ENCODE measurements at regions not wholly inside any gene's neighbourhood (a gene's known extent, or its start where the extent isn't known, plus 50 kb on each side); places are given as distances from the start of the nearest gene placed in this dataset.

DNA sequence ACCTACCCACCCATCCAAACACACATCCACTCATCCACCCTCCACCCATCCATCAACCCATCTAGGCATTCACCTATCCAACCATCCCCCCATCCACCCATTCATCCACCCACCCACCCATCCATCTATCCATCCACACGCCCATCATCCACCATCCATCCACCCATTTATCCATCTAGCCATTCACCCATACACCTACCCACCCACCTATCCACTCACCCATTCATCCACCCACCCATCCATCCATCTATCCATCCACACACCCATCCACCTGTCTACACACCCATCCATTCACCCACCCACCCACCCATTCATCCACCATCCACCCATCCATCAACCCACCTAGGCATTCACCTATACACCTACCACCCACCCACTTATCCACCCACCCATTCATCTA is 72.6 kb upstream of the GALNT9 start:
- Histone ChIP-seq H3K36me3 (no peaks in the 10 kb centered on the region), H3K27me3 (replicated peaks; ENCODE audit: insufficient read depth) (peaks cover 36% of the 10 kb centered on the region), H3K27ac (no peak overlapping the region), H3K9me3 (no peaks in the 10 kb centered on the region), H3K4me3 (no peak overlapping the region), H3K4me1 (replicated peaks) (no peaks in the 10 kb centered on the region)
- 86% methylated on average over 1 of the region's 1 CpG for WGBS
- intact Hi-C loops (cut with DNase I): no loop called here
- DNase-seq (ENCODE audit: low spot score): no peak
- TF ChIP-seq POLR2AphosphoS5 (IDR thresholded peaks at IDR 0.05) (no peak), POLR2A (IDR thresholded peaks at IDR 0.05) (no peak)

DNA sequence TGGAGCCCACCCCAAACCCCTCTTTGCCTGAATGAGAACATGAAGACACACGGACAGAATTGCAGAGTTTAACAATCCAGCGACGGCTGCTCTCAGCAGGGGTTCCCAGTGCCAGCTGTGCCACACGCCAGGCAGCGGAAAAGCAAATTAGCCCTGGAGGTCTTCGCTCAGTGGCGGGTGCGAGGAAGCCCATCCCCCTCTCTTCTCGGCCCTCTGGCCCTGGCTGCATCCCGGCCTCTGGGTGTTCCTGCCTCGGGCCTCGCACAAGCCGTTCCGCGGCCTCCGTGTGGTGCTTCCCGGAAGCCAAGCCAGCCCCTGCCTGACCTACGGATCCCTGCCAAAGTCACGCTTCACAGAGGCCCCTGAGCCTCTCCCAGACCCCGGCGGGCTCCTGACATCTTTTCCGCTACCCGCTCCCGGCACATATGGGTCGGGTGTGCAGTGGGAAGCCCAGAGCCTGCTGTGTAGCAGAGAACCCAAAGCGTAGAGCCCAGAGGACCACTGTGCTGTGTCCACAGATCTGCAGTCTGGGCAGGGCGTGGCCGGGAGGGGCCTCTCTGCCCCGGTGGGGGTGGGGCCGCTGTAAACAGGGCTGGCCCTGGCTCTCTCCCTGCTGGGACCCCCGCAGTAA is 70.7 kb upstream of the GALNT9 start:
- no peak for DNase-seq (ENCODE audit: low spot score)
- H3K36me3 ChIP-seq: no peaks in the 10 kb centered on the region
- intact Hi-C loops (cut with DNase I): no loop called here
- peaks cover 36% of the 10 kb centered on the region for H3K27me3 ChIP-seq (replicated peaks; ENCODE audit: insufficient read depth)
- H3K9me3 ChIP-seq: no peaks in the 10 kb centered on the region
- no peak overlapping the region for H3K27ac ChIP-seq
- H3K4me1 ChIP-seq (replicated peaks): no peaks in the 10 kb centered on the region
- no peak overlapping the region for H3K4me3 ChIP-seq
- WGBS: 24% methylated on average over 31 of the region's 31 CpGs
- no peak for TF ChIP-seq POLR2AphosphoS5 (IDR thresholded peaks at IDR 0.05)
- TF ChIP-seq POLR2A (IDR thresholded peaks at IDR 0.05): no peak
- TF ChIP-seq, protein P1, sequence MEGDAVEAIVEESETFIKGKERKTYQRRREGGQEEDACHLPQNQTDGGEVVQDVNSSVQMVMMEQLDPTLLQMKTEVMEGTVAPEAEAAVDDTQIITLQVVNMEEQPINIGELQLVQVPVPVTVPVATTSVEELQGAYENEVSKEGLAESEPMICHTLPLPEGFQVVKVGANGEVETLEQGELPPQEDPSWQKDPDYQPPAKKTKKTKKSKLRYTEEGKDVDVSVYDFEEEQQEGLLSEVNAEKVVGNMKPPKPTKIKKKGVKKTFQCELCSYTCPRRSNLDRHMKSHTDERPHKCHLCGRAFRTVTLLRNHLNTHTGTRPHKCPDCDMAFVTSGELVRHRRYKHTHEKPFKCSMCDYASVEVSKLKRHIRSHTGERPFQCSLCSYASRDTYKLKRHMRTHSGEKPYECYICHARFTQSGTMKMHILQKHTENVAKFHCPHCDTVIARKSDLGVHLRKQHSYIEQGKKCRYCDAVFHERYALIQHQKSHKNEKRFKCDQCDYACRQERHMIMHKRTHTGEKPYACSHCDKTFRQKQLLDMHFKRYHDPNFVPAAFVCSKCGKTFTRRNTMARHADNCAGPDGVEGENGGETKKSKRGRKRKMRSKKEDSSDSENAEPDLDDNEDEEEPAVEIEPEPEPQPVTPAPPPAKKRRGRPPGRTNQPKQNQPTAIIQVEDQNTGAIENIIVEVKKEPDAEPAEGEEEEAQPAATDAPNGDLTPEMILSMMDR (IDR thresholded peaks at IDR 0.05): no peak

DNA sequence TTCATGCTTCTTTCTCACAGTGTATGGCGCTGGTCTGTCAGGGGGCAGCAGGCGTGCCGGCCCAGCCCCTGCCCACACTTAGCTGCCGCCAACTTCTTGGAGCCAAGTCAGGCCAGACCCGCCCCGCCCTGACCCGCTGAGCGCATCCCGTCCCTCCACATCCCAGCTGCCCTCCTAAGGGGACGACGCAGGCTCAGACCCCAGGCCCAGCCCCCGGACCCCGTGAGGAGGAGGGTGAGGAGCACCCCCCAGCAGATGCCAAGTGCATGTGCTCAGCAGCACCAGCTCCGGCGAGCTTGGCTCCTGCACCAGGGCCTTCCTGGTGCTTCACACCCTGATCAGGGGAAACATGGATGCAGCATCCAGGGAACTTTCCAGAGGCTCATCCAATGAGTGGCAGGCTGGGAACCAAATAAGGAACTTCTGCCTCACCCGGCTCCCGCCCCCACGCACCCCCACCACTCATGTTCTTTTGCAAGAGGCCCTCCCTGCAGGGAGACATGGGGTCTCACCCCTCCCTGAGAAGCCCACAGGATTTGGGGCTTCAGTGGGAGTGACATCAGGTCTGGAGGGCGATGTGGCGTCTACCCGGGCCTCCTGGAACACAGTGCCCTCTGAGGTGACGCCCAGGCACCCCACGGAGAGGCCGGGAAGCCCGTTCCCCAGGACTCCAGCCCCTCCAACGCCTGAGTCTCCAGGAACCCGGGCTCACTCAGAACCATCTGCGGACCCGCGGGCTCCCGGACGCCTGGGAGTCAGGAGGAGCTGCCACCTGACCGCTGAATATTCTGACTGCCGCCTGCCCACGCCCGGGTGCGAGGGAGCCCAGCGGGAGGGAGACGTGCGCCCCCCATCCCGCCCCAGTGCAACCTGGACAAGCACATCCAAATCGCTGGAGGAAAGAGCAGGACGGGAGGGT is 70.0 kb upstream of the GALNT9 start:
- DNase-seq (ENCODE audit: low spot score): no peak
- no peaks in the 10 kb centered on the region for H3K36me3 ChIP-seq
- peaks cover 36% of the 10 kb centered on the region for H3K27me3 ChIP-seq (replicated peaks; ENCODE audit: insufficient read depth)
- WGBS: 79% methylated on average over 35 of the region's 43 CpGs
- intact Hi-C loops (cut with DNase I): no loop called here
- no peaks in the 10 kb centered on the region for H3K9me3 ChIP-seq
- no peak overlapping the region for H3K4me3 ChIP-seq
- no peaks in the 10 kb centered on the region for H3K4me1 ChIP-seq (replicated peaks)
- TF ChIP-seq POLR2A (IDR thresholded peaks at IDR 0.05): no peak
- TF ChIP-seq, protein P1 (IDR thresholded peaks at IDR 0.05): no peak
- TF ChIP-seq POLR2AphosphoS5 (IDR thresholded peaks at IDR 0.05): no peak
- no peak overlapping the region for H3K27ac ChIP-seq

DNA sequence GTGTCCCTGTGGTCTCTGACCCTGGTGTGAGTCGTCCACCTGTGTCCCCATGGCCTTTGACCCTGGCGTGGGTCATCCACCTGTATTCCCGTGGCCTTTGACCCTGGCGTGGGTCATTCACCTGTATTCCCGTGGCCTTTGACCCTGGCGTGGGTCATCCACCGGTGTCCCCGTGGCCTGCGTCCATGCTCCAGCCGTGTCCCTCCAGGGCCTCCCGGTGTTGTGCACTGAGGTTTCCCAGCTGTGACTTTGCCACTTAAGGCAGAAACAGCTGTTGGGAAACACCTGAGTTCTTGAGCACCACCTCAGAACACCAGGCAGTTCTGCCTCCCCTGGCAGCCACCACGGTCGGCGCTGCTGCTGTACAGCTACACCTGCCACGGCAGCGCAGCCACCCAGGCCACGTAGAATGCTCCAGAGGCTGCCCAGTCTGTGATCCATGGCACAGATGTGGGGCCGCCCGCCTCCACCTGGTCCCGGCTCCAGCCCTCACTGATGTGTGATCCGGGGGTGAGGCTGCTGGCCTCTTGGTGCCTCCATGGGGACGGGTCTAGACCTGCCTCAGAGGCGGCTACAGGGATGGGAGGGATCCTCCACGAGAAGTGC is 69.1 kb upstream of the GALNT9 start:
- 66% methylated on average over 24 of the region's 24 CpGs for WGBS
- Histone ChIP-seq H3K36me3 (no peaks in the 10 kb centered on the region), H3K27ac (no peak overlapping the region), H3K9me3 (no peaks in the 10 kb centered on the region), H3K27me3 (replicated peaks; ENCODE audit: insufficient read depth) (peaks cover 36% of the 10 kb centered on the region), H3K4me3 (no peak overlapping the region), H3K4me1 (replicated peaks) (no peaks in the 10 kb centered on the region)
- intact Hi-C loops (cut with DNase I): no loop called here
- DNase-seq (ENCODE audit: low spot score): no peak
- TF ChIP-seq POLR2AphosphoS5 (IDR thresholded peaks at IDR 0.05): no peak
- TF ChIP-seq POLR2A (IDR thresholded peaks at IDR 0.05): no peak
- TF ChIP-seq, protein P1 (IDR thresholded peaks at IDR 0.05): no peak

DNA sequence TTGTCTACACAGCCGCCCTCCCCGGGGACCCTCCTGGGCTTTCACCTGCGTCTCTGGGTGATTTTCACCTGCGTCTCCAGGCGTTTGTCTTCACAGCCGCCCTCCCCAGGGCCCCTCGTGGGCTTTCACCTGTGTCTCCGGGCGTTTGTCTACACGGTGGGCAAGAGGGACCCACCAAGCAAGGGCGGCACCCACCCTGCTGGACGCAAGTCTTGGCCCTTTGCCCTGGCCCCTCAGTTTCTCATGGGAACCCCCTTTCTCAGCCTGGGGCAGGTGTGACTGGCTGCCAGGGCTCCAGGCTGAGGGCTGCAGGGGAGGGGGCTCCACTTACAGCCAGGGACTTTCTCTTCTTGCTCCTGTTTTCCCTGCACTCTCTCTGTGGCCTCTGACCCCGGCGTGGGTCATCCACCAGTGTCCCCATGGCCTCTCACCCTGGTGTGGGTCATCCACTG is 68.6 kb upstream of the GALNT9 start:
- intact Hi-C loops (cut with DNase I): no loop called here
- no peaks in the 10 kb centered on the region for H3K36me3 ChIP-seq
- H3K9me3 ChIP-seq: no peaks in the 10 kb centered on the region
- WGBS: 42% methylated on average over 14 of the region's 14 CpGs
- H3K4me3 ChIP-seq: no peak overlapping the region
- H3K27ac ChIP-seq: no peak overlapping the region
- H3K27me3 ChIP-seq (replicated peaks; ENCODE audit: insufficient read depth): peaks cover 36% of the 10 kb centered on the region
- TF ChIP-seq POLR2A (IDR thresholded peaks at IDR 0.05) (no peak), POLR2AphosphoS5 (IDR thresholded peaks at IDR 0.05) (no peak)
- TF ChIP-seq, protein P1 (IDR thresholded peaks at IDR 0.05): no peak
- no peaks in the 10 kb centered on the region for H3K4me1 ChIP-seq (replicated peaks)
- no peak for DNase-seq (ENCODE audit: low spot score)
